ENCODE measurements at regions not wholly inside any gene's neighbourhood (a gene's known extent, or its start where the extent isn't known, plus 50 kb on each side); places are given as distances from the start of the nearest gene placed in this dataset.
"Not testable (repeated sequence)": the region's sequence is repeated elsewhere in the genome, so short reads cannot be mapped to it uniquely, and the experiment has no call there.

DNA sequence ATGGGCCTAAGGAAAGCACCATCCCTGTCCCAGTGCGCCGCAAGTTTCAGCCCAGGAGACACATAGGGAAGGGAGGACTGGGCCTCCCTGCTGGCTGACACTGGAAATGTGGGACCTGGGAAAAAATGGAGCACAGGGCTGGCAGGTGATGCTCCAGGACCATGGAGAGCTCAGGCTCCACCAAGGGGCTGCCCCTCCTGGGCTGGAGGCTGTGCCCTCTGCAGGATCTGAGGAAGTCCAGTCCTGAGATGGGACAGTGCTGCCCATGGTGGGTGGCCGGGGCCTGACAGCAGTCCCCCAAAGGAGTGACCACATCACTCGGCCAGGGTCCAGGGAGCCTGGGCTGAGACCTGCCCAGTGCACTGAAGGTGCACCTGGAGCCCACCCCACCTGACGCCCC, 108.6 kb upstream of the TEKT4 start:
- TF ChIP-seq, protein P1, sequence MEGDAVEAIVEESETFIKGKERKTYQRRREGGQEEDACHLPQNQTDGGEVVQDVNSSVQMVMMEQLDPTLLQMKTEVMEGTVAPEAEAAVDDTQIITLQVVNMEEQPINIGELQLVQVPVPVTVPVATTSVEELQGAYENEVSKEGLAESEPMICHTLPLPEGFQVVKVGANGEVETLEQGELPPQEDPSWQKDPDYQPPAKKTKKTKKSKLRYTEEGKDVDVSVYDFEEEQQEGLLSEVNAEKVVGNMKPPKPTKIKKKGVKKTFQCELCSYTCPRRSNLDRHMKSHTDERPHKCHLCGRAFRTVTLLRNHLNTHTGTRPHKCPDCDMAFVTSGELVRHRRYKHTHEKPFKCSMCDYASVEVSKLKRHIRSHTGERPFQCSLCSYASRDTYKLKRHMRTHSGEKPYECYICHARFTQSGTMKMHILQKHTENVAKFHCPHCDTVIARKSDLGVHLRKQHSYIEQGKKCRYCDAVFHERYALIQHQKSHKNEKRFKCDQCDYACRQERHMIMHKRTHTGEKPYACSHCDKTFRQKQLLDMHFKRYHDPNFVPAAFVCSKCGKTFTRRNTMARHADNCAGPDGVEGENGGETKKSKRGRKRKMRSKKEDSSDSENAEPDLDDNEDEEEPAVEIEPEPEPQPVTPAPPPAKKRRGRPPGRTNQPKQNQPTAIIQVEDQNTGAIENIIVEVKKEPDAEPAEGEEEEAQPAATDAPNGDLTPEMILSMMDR (IDR thresholded peaks at IDR 0.05) = no peak
- Histone ChIP-seq H3K9me3 (no peaks in the 10 kb centered on the region), H3K4me3 (no peak overlapping the region), H3K27ac (no peak overlapping the region), H3K27me3 (no peaks in the 10 kb centered on the region), H3K36me3 (no peaks in the 10 kb centered on the region), H3K4me1 (no peaks in the 10 kb centered on the region)
- intact Hi-C loops (cut with DNase I) = no loop called here
- ATAC-seq (no peak), DNase-seq (peak in 1 of 4 donors; percentile 8)

DNA sequence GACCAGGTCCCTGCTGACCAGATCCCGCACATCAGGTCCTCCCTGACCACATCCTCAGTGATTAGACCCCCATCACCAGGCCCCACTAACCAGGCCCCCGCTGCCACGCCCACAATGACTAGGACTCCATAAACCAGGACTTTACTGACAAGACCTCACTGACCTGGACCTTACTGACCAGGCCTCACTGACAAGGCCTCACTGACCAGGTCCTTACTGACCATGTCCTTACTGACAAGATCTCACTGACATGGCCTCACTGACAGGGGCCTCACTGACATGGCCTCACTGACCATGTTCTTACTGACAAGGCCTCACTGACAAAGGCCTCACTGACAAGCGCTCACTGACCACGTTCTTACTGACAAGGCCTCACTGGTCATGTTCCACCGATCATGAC, 107.9 kb upstream of the TEKT4 start:
- Histone ChIP-seq H3K4me1 (no peaks in the 10 kb centered on the region), H3K27me3 (no peaks in the 10 kb centered on the region), H3K36me3 (no peaks in the 10 kb centered on the region), H3K27ac (no peak overlapping the region), H3K4me3 (no peak overlapping the region), H3K9me3 (no peaks in the 10 kb centered on the region)
- no peak for ATAC-seq
- intact Hi-C loops (cut with DNase I) = no loop called here
- TF ChIP-seq, protein P1 (IDR thresholded peaks at IDR 0.05) = no peak
- no peak for DNase-seq

DNA sequence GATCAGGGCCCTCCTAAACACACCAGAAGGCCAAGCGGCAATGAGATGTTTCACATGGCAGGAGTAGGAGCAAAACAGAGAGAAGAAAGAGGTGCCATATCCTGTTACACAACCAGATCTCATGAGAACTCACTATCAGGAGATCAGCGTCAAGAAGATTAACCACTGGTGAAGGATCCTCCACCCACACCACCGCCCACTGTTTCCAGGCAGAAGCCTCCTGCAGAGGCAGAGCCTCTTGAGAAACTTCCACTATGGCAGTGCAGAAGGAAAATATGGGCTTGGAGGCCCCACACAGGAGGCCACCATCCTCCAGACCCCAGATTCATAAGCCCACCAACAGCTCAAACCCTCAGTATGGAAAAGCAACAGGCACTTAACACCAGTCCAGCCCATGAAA, 106.9 kb upstream of the TEKT4 start:
- DNase-seq; H3K27me3 ChIP-seq; H3K36me3 ChIP-seq; H3K9me3 ChIP-seq; H3K4me1 ChIP-seq; H3K4me3 ChIP-seq; ATAC-seq; H3K27ac ChIP-seq; intact Hi-C loops (cut with DNase I): not testable (repeated sequence)

DNA sequence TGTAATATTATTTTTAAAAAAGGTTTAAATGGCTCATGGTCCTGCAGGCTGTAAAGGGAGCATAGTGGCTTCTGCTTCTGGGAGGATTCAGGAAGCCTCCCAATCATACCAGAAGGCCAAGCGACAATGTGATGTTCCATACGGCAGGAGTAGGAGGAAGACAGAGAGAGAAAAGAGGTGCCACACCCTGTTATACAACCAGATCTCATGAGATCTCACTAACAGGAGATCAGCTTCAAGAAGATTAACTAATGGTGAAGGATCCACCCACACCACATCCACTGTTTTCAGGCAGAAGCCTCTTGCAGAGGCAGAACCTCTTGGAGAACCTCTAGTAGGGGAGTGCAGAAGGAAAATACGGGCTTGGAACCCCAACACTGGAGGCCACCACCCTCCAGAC, 103.9 kb upstream of the TEKT4 start:
- intact Hi-C loops (cut with DNase I) = no loop called here
- no peaks in the 10 kb centered on the region for H3K27me3 ChIP-seq
- H3K4me3 ChIP-seq = no peak overlapping the region
- H3K36me3 ChIP-seq = no peaks in the 10 kb centered on the region
- DNase-seq = no peak
- TF ChIP-seq, protein P1 (IDR thresholded peaks at IDR 0.05) = no peak
- no peak for ATAC-seq
- H3K27ac ChIP-seq = no peak overlapping the region
- no peaks in the 10 kb centered on the region for H3K4me1 ChIP-seq
- no peaks in the 10 kb centered on the region for H3K9me3 ChIP-seq

DNA sequence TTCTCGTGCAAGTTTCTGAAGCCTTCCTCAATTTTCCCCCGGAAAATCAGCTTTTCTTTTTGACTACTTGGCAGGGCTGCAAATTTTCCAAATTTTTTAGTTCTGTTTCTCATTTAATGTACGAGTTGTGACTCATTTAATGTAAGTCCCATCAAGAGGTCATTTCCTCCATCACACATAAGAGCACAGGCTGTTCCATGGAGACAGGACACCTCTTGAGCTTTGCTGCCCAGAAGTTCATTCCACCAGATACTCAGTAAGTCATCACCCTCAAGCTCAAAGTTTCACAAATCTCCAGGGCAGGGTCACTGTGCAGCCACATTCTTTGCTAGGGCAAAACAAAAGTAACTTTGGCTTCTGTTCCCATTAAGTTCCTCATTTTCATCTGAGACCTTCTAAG, 101.5 kb upstream of the TEKT4 start:
- TF ChIP-seq, protein P1 (IDR thresholded peaks at IDR 0.05) = no peak
- DNase-seq (no peak), ATAC-seq (no peak)
- no peaks in the 10 kb centered on the region for H3K9me3 ChIP-seq
- H3K27me3 ChIP-seq = no peaks in the 10 kb centered on the region
- no peaks in the 10 kb centered on the region for H3K4me1 ChIP-seq
- no peak overlapping the region for H3K4me3 ChIP-seq
- H3K27ac ChIP-seq = no peak overlapping the region
- intact Hi-C loops (cut with DNase I) = no loop called here
- no peaks in the 10 kb centered on the region for H3K36me3 ChIP-seq

DNA sequence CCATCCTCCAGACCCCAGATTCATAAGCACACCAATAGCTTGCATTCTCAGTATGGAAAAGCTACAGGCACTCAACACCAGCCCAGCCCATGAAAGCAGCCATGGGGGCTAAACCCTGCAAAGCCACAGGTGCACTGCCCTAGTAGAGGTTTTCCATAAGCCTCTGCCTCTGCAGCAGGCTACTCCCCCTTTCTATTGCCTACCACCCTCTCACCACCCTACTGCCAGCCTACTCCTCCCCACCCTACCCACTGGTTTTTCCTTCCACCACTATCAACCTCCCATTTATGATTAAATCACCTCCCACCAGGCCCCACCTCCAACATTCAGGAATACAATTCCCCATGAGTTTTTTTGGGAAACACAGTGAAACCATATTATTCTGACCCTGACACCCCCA, 96.4 kb upstream of the TEKT4 start:
- ATAC-seq (no peak), DNase-seq (no peak)
- TF ChIP-seq, protein P1 (IDR thresholded peaks at IDR 0.05) = no peak
- Histone ChIP-seq H3K36me3 (no peaks in the 10 kb centered on the region), H3K4me1 (no peaks in the 10 kb centered on the region), H3K27me3 (no peaks in the 10 kb centered on the region), H3K9me3 (no peaks in the 10 kb centered on the region), H3K27ac (no peak overlapping the region), H3K4me3 (no peak overlapping the region)
- intact Hi-C loops (cut with DNase I) = no loop called here

All from left lung (tissue), 4 donors.